ENCODE measurements at regions not wholly inside any gene's neighbourhood (a gene's known extent, or its start where the extent isn't known, plus 50 kb on each side); places are given as distances from the start of the nearest gene placed in this dataset.

- Histone ChIP-seq H3K27me3 (no peaks in the 10 kb centered on the region), H3K9me3 (peaks cover 6% of the 10 kb centered on the region), H3K4me1 (no peaks in the 10 kb centered on the region), H3K4me3 (no peak overlapping the region), H3K27ac (no peak overlapping the region), H3K36me3 (no peaks in the 10 kb centered on the region)
- intact Hi-C loops (cut with DNase I) = no loop called here
- DNase-seq (ENCODE audit: extremely low spot score in 2 of 2) = no peak
- no peak for TF ChIP-seq POLR2A (IDR thresholded peaks at IDR 0.05)
- no peak for TF ChIP-seq POLR2AphosphoS5 (IDR thresholded peaks at IDR 0.05; ENCODE audit: insufficient read depth in 1 of 2, low read depth in 1 of 2)
- no peak for TF ChIP-seq CTCF (IDR thresholded peaks at IDR 0.05)
These were observed 94.7 kb upstream of the SLC66A3 start for GRCh38 chr2:11060376-11061169.

DNA sequence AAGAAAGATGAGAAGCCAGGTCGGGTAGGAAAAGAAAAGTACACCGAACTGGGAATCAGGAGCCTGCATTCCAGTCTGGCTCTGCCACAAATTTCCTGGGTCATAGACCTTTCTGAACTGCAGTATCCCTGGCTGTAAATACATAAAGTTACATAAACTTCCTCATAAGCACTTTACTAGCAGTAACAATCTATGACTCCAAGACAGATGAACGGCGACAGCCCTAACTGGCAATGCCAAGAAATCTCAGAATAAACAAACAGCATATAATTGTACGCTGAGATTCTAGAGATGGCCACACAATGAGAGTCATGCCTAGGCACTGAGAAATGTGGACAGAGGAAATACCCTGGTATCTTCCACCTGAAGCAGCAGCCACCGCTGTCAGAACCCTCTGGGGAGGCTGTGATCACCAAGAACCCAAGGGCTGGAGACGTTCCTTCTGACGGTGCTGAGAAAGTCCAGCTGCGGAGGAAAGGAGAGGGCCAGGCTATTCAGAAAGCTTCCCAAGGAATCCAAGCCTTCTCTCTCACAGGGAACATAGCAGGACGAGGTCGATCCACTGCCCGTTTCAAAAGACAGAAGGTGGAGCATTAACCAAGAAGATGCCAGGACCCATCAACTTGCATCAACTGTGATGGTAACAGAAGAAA lies 89.3 kb upstream of the SLC66A3 start:
- Histone ChIP-seq H3K27me3 (no peaks in the 10 kb centered on the region), H3K36me3 (no peaks in the 10 kb centered on the region), H3K27ac (no peak overlapping the region), H3K4me3 (no peak overlapping the region), H3K9me3 (peaks cover 6% of the 10 kb centered on the region), H3K4me1 (no peaks in the 10 kb centered on the region)
- TF ChIP-seq CTCF (IDR thresholded peaks at IDR 0.05) (no peak), POLR2AphosphoS5 (IDR thresholded peaks at IDR 0.05; ENCODE audit: insufficient read depth in 1 of 2, low read depth in 1 of 2) (no peak), POLR2A (IDR thresholded peaks at IDR 0.05) (no peak)
- intact Hi-C loops (cut with DNase I) = no loop called here
- no peak for DNase-seq (ENCODE audit: extremely low spot score in 2 of 2)

GRCh38 chr2:11067221-11068078 lies 87.8 kb upstream of the SLC66A3 start:
- H3K27me3 ChIP-seq = no peaks in the 10 kb centered on the region
- intact Hi-C loops (cut with DNase I) = no loop called here
- H3K9me3 ChIP-seq = no peaks in the 10 kb centered on the region
- no peaks in the 10 kb centered on the region for H3K4me1 ChIP-seq
- H3K4me3 ChIP-seq = no peak overlapping the region
- no peak for TF ChIP-seq POLR2A (IDR thresholded peaks at IDR 0.05)
- no peak for TF ChIP-seq CTCF (IDR thresholded peaks at IDR 0.05)
- TF ChIP-seq POLR2AphosphoS5 (IDR thresholded peaks at IDR 0.05; ENCODE audit: insufficient read depth in 1 of 2, low read depth in 1 of 2) = no peak
- no peaks in the 10 kb centered on the region for H3K36me3 ChIP-seq
- peak in 1 of 2 donors; percentile 54 for DNase-seq (ENCODE audit: extremely low spot score in 2 of 2)
- no peak overlapping the region for H3K27ac ChIP-seq

DNA sequence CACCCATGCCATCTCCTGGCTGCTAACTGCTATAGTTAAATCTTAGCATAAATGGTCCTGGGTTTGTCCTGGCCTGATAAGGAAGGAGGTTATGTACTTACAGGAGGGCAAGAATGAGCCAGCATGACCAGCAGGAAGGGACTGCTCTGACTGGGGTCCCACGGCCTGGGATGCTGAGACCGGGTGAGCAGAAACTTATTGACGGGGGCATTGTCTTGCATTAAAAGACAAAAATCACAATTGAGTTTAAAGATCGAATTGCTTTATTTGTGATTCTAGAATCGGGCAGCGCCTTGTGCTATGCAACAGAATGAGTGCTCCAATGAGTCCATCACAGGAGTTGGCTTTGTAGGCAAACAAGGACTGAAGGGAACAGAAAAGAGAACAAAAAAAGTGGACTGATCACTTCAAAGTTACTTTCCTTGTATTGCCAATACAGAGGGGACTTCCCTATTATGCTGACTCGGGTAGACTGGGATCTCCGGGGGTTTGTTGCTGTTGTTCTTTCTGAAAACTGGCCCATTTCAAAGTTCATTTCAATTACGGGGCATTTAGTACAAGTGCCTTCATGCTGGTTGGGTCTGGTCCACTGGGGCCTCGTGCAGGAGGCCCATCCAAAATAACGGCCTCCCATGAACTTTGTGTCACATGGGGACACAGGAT lies 87.1 kb upstream of the SLC66A3 start:
- intact Hi-C loops (cut with DNase I) = no loop called here
- TF ChIP-seq POLR2A (IDR thresholded peaks at IDR 0.05) (no peak), CTCF (IDR thresholded peaks at IDR 0.05) (no peak), POLR2AphosphoS5 (IDR thresholded peaks at IDR 0.05; ENCODE audit: insufficient read depth in 1 of 2, low read depth in 1 of 2) (no peak)
- H3K27me3 ChIP-seq = no peaks in the 10 kb centered on the region

More for the DNA sequence above, 87.1 kb upstream of the SLC66A3 start:
- no peak overlapping the region for H3K27ac ChIP-seq
- H3K9me3 ChIP-seq = no peaks in the 10 kb centered on the region
- no peaks in the 10 kb centered on the region for H3K4me1 ChIP-seq
- no peaks in the 10 kb centered on the region for H3K36me3 ChIP-seq
- H3K4me3 ChIP-seq = no peak overlapping the region
- DNase-seq (ENCODE audit: extremely low spot score in 2 of 2) = no peak
